ENCODE measurements at regions not wholly inside any gene's neighbourhood (a gene's known extent, or its start where the extent isn't known, plus 50 kb on each side); places are given as distances from the start of the nearest gene placed in this dataset.
A peak's percentile ranks its signal among the peaks of the same experiment; 100 is the strongest.

DNA sequence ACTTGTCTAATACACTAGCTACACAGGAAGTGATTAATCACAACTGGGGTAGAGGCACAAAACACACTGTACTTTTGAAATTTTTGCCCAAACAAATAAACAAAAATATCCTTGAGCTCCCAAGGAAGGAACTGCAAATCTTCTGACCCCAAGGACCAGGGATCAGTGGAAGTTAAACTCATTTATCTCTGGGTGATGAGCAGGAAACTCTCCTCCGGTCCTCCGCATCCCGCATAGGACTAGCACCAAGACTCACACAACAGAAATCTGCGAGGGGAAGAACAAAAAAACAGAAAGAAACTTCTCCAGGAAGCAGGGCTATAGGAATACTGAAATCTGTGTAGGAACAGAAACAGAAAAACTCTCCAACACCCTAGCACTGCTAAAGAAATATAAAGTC lies 650.3 kb downstream of the DCDC2C start:
- no peaks in the 10 kb centered on the region for H3K27me3 Mint-ChIP-seq (ENCODE audit: unreplicated experiment)
- H3K27ac Mint-ChIP-seq (ENCODE audit: unreplicated experiment) = no peak overlapping the region
- no peak overlapping the region for H3K4me3 Mint-ChIP-seq (ENCODE audit: unreplicated experiment)
- H3K36me3 Mint-ChIP-seq (ENCODE audit: unreplicated experiment) = no peaks in the 10 kb centered on the region
- TF ChIP-seq, protein P1, sequence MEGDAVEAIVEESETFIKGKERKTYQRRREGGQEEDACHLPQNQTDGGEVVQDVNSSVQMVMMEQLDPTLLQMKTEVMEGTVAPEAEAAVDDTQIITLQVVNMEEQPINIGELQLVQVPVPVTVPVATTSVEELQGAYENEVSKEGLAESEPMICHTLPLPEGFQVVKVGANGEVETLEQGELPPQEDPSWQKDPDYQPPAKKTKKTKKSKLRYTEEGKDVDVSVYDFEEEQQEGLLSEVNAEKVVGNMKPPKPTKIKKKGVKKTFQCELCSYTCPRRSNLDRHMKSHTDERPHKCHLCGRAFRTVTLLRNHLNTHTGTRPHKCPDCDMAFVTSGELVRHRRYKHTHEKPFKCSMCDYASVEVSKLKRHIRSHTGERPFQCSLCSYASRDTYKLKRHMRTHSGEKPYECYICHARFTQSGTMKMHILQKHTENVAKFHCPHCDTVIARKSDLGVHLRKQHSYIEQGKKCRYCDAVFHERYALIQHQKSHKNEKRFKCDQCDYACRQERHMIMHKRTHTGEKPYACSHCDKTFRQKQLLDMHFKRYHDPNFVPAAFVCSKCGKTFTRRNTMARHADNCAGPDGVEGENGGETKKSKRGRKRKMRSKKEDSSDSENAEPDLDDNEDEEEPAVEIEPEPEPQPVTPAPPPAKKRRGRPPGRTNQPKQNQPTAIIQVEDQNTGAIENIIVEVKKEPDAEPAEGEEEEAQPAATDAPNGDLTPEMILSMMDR (IDR thresholded peaks at IDR 0.05) = no peak
- no peak for DNase-seq (ENCODE audit: extremely low spot score, unreplicated experiment)
- H3K4me1 Mint-ChIP-seq (ENCODE audit: unreplicated experiment) = peaks cover 8% of the 10 kb centered on the region
- no peaks in the 10 kb centered on the region for H3K9me3 Mint-ChIP-seq (ENCODE audit: unreplicated experiment)

DNA sequence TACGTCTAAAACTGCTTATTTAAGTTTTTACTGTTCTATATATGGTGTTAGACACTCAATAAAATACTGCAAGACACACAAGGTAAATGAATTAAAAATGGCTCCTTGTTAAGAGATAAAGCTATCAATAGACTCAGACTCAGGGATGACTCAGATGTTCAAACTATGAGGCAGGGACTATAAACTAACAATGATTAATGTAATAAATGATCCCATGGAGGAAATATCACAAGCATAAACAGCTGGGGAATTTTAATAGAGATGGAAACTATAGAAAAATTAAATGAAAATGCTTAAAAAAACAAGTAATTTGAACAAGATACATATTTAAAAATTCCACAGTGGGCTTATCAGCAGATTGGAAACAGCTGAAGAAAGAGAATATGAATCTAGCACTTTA lies 650.8 kb downstream of the DCDC2C start:
- TF ChIP-seq, protein P1 (IDR thresholded peaks at IDR 0.05) = no peak
- Mint-ChIP-seq H3K27me3 (ENCODE audit: unreplicated experiment) (no peaks in the 10 kb centered on the region), H3K4me1 (ENCODE audit: unreplicated experiment) (peaks cover 8% of the 10 kb centered on the region), H3K9me3 (ENCODE audit: unreplicated experiment) (no peaks in the 10 kb centered on the region), H3K36me3 (ENCODE audit: unreplicated experiment) (no peaks in the 10 kb centered on the region), H3K27ac (ENCODE audit: unreplicated experiment) (peak overlapping the region; percentile 8), H3K4me3 (ENCODE audit: unreplicated experiment) (no peak overlapping the region)
- DNase-seq (ENCODE audit: extremely low spot score, unreplicated experiment) = no peak

DNA sequence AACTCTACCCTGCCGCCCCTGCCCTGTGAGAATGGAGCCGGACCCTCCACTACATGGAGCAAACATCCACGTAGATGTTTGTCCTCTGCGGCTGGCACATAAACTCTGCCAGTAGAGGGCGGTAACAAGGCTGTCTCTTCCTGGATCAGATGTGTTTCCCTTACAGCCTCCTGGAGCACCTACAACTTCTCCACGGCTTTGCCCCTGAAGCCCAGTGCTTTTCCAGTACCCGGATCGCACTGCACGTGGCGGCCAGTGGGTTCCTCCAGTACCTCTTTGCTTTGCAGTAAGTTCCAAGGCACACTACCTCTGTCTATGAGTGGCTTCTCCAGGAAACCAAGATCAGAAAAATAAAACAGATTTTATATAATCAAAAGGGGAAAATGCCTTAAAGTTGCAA lies 651.3 kb downstream of the DCDC2C start:
- no peaks in the 10 kb centered on the region for H3K9me3 Mint-ChIP-seq (ENCODE audit: unreplicated experiment)
- H3K4me3 Mint-ChIP-seq (ENCODE audit: unreplicated experiment) = no peak overlapping the region
- no peak for DNase-seq (ENCODE audit: extremely low spot score, unreplicated experiment)
- no peaks in the 10 kb centered on the region for H3K36me3 Mint-ChIP-seq (ENCODE audit: unreplicated experiment)
- H3K27me3 Mint-ChIP-seq (ENCODE audit: unreplicated experiment) = no peaks in the 10 kb centered on the region
- TF ChIP-seq, protein P1 (IDR thresholded peaks at IDR 0.05) = peak; percentile 44
- peaks cover 8% of the 10 kb centered on the region for H3K4me1 Mint-ChIP-seq (ENCODE audit: unreplicated experiment)
- H3K27ac Mint-ChIP-seq (ENCODE audit: unreplicated experiment) = no peak overlapping the region

DNA sequence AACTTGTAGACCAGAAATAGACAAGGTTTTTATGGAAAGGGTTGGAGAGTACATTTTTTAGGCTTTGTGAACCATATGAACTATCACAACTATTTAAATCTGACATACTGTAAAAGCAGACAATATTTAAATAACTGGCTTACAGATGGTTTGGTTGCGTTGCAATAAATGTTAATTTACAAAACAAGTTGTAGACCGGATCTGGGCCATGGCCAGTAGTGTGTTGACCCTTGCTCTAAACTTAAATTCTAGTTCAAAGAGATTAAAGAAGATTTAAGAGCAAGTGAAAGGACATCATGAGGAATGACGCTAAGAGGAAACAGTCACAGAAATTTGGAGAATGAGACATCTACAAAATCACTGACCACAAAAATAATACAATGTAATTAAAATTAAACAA lies 652.7 kb downstream of the DCDC2C start:
- Mint-ChIP-seq H3K4me3 (ENCODE audit: unreplicated experiment) (no peak overlapping the region), H3K4me1 (ENCODE audit: unreplicated experiment) (peaks cover 8% of the 10 kb centered on the region), H3K36me3 (ENCODE audit: unreplicated experiment) (no peaks in the 10 kb centered on the region), H3K9me3 (ENCODE audit: unreplicated experiment) (peaks cover 4% of the 10 kb centered on the region), H3K27me3 (ENCODE audit: unreplicated experiment) (no peaks in the 10 kb centered on the region), H3K27ac (ENCODE audit: unreplicated experiment) (no peak overlapping the region)
- no peak for DNase-seq (ENCODE audit: extremely low spot score, unreplicated experiment)
- TF ChIP-seq, protein P1 (IDR thresholded peaks at IDR 0.05) = no peak

DNA sequence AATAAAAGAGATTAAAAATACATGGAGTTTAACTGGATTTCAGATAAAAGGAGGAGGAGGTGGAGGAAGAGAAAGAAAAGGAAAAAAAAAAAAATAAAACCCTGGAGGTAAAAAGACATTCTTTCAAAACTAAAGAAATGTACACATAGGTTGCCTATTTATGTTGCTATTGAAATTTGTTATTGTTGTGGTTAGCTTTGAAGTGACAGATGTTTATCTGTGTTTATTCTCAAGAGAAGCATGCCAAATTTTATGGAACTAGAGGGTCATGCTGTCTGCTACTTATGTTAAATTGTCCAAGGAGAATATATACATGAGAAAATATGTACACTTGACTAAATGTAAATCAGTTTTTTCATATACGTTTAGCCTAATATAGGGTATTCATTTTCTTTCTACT lies 653.2 kb downstream of the DCDC2C start:
- no peak for DNase-seq (ENCODE audit: extremely low spot score, unreplicated experiment)
- Mint-ChIP-seq H3K4me3 (ENCODE audit: unreplicated experiment) (no peak overlapping the region), H3K36me3 (ENCODE audit: unreplicated experiment) (no peaks in the 10 kb centered on the region), H3K4me1 (ENCODE audit: unreplicated experiment) (peaks cover 8% of the 10 kb centered on the region), H3K27ac (ENCODE audit: unreplicated experiment) (no peak overlapping the region), H3K9me3 (ENCODE audit: unreplicated experiment) (peaks cover 4% of the 10 kb centered on the region), H3K27me3 (ENCODE audit: unreplicated experiment) (no peaks in the 10 kb centered on the region)
- TF ChIP-seq, protein P1 (IDR thresholded peaks at IDR 0.05) = no peak

Measured in osteocyte (in vitro differentiated cells).